ENCODE measurements at regions not wholly inside any gene's neighbourhood (a gene's known extent, or its start where the extent isn't known, plus 50 kb on each side); places are given as distances from the start of the nearest gene placed in this dataset.
A peak's percentile ranks its signal among the peaks of the same experiment; 100 is the strongest.

DNA sequence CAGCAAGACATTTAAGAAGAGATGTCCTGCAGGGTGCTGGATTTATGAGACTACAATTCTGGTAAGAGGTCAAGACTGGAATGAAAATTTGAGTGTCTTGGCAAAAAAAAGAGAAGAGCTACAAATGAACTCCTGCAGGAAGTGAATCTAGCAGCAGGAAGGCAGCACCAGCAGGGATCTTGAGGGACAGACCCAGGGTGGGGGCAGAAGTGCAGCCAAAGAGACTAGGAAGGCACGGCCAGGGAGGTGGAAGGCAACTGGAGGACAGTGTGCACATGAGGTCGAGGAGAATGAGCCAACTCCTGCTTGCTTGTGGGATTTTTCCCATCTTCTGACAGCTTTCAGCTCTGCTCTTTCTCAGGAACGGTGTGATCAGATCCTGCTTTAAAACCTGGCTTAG lies 263.2 kb downstream of the BUD13 start:
- H3K36me3 ChIP-seq (ENCODE audit: insufficient read depth) = no peaks in the 10 kb centered on the region
- no peaks in the 10 kb centered on the region for H3K4me1 ChIP-seq (ENCODE audit: insufficient read depth)
- WGBS = 22% methylated on average over 3 of the region's 3 CpGs
- H3K27ac ChIP-seq (ENCODE audit: low read depth) = no peak overlapping the region
- no peak overlapping the region for H3K4me3 ChIP-seq (ENCODE audit: low read depth, low read length)
- no peak for DNase-seq (ENCODE audit: extremely low spot score)

DNA sequence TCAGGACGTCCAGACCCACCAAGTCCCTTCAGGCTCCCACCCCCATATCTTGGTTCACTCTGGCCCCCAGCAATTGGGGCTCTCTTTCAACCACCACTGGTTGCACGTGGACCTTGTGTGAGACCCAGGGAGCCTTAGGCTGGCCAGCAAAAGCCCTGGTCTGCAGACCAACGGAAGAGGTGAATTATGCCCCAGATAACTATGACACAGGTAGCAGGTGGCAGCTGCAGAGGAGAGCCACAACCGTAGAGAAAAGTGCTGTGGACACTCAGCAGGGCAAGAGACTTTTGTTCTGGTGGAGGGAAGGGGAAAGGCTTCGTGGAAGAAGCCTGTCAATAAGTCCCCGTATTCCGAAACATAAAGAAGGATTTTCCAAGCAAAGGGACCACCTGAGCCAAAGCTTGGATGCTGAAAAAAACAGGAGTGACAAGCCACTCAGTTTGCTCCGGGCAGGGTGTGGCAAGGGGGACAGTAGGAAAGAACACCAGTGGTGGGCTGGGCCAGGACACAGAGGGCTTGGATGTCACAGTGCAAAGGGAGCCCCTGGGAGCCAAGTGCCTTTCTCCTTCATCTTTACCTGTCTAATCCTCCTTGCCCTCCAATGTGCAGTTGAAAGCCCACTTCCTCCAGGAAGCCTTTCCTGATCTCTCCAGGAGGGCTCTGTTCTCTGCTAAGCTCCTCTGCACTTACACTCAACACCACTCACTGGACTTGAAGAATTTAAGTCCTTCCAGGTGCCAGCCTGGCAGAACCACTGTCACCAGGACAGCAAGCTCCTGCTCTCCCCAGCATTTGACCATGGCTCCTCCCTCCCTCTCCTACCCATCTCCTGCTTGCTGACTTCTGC lies 264.7 kb downstream of the BUD13 start:
- no peak for DNase-seq (ENCODE audit: extremely low spot score)
- Histone ChIP-seq H3K27ac (ENCODE audit: low read depth) (no peak overlapping the region), H3K4me3 (ENCODE audit: low read depth, low read length) (no peak overlapping the region), H3K4me1 (ENCODE audit: insufficient read depth) (no peaks in the 10 kb centered on the region), H3K36me3 (ENCODE audit: insufficient read depth) (no peaks in the 10 kb centered on the region)
- 72% methylated on average over 8 of the region's 8 CpGs for WGBS

DNA sequence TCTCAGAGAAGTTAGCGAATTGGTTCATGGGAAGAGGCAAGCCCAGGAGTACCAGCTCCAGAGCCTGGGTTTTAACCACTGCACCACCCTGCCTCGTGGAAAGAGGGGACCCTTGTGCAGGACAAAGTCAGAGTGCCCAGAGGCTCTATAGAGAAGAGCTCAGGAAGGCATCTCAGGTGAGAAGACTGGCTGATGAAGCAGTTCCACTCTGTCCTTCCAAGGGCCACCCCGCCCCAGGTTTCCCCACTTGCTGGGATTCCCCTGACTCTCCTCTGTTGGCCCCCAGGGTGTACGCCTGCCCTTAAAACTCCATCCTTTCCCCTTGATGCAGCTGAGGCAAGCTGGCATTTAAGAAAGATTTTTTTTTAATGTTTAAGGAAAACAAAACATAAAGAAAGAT lies 265.8 kb downstream of the BUD13 start:
- Histone ChIP-seq H3K4me3 (ENCODE audit: low read depth, low read length) (no peak overlapping the region), H3K36me3 (ENCODE audit: insufficient read depth) (no peaks in the 10 kb centered on the region), H3K4me1 (ENCODE audit: insufficient read depth) (no peaks in the 10 kb centered on the region), H3K27ac (ENCODE audit: low read depth) (no peak overlapping the region)
- WGBS = 84% methylated on average over 4 of the region's 4 CpGs
- no peak for DNase-seq (ENCODE audit: extremely low spot score)

DNA sequence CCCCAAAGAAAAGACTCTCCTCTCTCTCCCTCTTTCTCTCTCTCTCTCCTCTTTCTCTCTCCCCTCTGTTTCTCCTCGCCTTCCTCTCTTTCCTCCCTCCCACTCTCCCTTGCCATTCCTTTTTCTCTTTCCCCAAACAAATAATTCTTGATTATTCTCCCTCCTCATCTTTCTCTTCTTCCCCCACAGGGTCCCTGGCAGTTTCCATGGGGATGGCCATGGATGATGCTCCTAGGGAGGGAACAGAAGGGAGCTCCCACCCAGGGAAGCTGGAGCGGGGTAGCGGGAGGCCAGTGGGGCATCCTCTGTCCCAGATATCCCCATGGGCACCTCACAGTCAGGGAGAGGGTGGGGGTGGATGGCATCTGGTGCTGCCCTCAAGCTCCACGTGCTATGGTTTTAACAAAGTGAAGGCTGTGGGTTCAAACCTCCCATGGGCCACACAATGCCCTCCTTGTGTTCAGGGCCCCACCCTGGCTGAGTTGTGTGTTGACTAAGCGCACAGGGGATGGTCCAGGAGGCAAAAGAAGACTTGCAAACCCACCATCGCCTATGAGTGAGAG lies 266.4 kb downstream of the BUD13 start:
- H3K27ac ChIP-seq (ENCODE audit: low read depth) = no peak overlapping the region
- H3K4me1 ChIP-seq (ENCODE audit: insufficient read depth) = no peaks in the 10 kb centered on the region
- 77% methylated on average over 6 of the region's 6 CpGs for WGBS
- no peak for DNase-seq (ENCODE audit: extremely low spot score)
- no peak overlapping the region for H3K4me3 ChIP-seq (ENCODE audit: low read depth, low read length)
- no peaks in the 10 kb centered on the region for H3K36me3 ChIP-seq (ENCODE audit: insufficient read depth)

DNA sequence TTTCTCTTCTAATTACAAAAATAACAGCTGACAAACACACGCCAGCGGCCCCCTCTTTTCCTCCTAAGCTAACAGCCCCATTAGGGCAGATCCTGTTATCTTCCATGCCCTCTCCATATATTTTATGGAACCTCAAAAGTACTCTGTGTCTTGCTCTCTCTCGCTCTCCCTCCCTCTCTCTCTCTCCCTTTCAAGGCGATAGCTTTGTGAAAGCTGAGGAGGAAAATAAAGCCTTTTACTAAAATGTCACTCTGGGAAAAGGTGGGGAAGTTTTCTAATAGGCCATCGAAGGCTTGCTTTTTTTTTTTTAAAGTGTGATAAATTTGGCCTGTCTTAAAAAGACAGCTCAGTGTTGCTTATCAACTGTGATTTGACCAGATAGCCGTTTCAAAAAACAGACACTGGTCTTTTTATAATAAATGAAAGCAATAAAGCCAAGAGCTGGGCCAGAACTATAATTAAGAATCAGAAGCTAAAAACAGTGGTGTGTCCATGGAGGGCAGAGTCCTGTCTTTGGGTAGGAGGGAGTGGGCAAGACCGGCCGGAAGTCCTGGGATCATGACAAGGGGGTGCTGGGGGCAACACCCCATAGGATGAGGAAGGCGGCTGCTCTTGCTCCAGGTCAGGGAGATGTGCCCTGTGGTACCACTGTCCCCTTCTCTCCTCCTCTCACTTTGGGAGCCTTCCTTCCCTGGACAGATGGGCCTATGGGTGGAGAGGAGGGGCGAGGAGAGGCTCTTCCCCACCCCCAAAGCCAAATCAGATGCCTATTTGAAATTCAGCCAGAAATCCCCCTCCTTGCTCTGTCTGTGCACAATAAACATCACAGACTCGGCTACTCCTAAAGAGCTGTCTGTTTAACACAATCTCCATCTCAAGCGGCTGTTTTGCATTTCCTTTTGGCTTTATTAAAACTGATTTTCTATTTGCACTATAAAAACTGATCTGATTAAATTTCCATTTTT lies 267.2 kb downstream of the BUD13 start:
- WGBS = 45% methylated on average over 12 of the region's 12 CpGs
- peak; percentile 47 for DNase-seq (ENCODE audit: extremely low spot score)
- H3K27ac ChIP-seq (ENCODE audit: low read depth) = no peak overlapping the region
- H3K4me3 ChIP-seq (ENCODE audit: low read depth, low read length) = no peak overlapping the region
- H3K36me3 ChIP-seq (ENCODE audit: insufficient read depth) = no peaks in the 10 kb centered on the region
- no peaks in the 10 kb centered on the region for H3K4me1 ChIP-seq (ENCODE audit: insufficient read depth)

DNA sequence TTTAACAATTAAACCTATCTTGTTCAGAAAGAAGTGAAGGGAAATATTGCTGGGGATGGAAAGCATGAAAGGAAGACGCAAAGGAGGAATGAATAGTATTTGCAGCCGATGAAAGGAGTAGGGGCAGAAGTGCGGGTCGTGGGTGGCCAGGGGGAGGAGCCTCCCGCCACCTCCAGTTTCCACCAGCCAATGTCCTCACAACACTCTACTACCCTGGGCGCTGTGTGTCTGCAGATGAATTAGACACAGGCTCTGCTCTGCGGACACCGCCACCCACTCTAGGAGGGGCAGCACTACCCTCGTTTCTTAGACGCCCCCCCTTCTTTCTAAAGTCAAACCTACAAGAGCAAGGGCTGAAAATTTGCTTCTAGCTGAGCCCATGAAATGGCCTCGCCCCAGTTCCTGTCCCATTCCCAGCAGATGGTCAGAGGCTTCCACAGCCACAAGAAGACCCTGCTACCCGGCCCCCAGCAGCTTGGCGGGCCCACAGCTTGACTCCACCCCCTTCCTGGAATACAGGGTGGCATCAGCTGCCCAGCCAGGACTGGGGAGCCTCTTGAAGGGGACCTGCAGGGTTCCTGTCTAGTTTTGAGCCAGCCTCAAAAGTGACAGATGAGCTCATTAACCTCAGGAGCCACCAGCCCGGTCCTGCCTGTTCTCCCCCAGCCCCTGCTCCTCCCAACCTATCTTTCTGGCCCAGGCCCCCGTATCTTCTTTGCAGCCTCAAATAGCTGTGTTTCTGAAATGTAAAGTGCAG lies 268.1 kb downstream of the BUD13 start:
- H3K4me3 ChIP-seq (ENCODE audit: low read depth, low read length) = no peak overlapping the region
- no peaks in the 10 kb centered on the region for H3K36me3 ChIP-seq (ENCODE audit: insufficient read depth)
- no peak overlapping the region for H3K27ac ChIP-seq (ENCODE audit: low read depth)
- H3K4me1 ChIP-seq (ENCODE audit: insufficient read depth) = no peaks in the 10 kb centered on the region
- 62% methylated on average over 15 of the region's 15 CpGs for WGBS
- no peak for DNase-seq (ENCODE audit: extremely low spot score)

DNA sequence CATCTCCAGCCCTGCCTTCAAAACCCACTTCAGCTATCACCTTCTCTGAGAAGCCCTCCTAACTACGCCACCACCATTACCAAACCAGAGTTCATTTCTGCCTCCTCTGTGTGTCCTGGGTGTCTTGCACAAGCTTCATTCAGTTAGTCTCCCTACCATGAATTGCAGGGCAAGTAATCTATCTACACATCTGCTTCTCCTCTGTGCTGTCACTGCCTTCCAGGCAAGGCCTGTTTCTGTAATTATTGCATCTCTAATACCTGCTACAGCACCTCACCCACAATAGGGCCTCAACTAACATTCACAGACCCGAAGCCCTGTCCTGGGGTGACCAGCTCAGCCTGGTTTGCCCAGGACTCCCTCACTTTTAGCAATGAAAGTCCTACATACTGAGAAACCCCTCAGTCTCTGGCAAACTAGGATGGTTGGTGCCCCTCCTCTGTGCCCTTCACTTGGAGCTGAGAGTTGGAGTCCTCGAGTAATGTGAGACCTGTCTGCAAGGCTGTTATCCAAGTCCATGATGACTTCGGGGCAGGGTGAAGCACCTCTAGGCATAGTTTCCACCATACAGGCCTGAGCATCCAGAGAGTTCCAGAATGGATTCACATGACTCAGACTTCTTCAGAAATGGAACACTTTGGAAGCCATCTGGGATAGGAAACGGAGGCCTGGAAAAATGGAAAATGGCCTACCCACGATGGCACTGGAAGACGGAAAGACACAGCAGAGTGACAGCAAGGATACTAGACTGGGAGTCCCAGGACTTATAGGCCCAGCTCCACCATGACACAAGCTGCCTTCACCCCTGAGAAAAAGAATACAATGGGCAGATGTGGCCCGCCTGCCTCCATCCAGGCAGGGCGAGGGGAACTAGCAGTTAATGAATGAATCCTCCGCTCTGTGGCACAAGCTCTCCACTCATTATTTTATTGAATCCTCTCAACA lies 269.3 kb downstream of the BUD13 start:
- no peaks in the 10 kb centered on the region for H3K4me1 ChIP-seq (ENCODE audit: insufficient read depth)
- H3K4me3 ChIP-seq (ENCODE audit: low read depth, low read length) = no peak overlapping the region
- no peak for DNase-seq (ENCODE audit: extremely low spot score)
- H3K36me3 ChIP-seq (ENCODE audit: insufficient read depth) = no peaks in the 10 kb centered on the region
- H3K27ac ChIP-seq (ENCODE audit: low read depth) = no peak overlapping the region
- WGBS = 91% methylated on average over 10 of the region's 10 CpGs

DNA sequence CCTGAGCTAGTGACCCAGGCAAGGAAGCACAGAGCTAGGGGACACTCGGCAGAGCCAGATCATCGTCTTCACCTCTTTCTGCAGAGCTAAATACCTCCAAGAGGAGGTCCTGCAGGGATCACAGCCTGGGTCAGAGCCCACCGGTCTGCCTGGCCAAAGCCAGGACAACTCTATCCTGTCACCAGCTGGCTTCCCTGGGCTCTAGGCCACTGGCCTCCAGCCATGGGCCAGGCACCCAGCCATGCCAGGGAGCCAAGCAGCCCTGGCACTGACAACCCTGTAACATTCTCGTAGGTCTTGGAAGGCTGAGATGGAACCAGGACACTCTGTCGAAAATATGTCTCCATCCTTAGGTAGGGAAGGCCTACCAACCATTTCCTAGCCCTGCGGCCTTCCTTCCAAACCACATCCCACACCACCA lies 270.1 kb downstream of the BUD13 start:
- Histone ChIP-seq H3K4me1 (ENCODE audit: insufficient read depth) (no peaks in the 10 kb centered on the region), H3K4me3 (ENCODE audit: low read depth, low read length) (no peak overlapping the region), H3K36me3 (ENCODE audit: insufficient read depth) (no peaks in the 10 kb centered on the region), H3K27ac (ENCODE audit: low read depth) (no peak overlapping the region)
- no peak for DNase-seq (ENCODE audit: extremely low spot score)
- WGBS = 86% methylated on average over 6 of the region's 6 CpGs

DNA sequence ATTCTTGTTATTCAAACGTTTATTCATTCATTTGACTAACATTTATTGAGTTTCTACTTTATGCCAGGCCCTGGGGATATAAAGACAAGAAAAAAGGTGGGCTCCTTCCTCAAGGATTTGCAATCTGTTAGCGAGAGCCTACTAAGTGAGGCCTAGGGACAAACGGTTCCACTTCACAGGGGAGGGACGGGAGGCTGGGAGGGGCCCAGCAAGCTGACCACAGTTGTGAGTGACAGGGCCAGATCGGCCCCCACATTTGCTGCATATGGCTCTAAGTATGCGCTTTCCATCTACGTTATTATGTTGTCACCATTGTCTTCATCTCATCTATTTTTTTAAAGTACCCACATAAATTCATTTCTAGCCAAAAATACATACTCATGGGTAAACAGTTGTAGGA lies 271.1 kb downstream of the BUD13 start:
- 47% methylated on average over 7 of the region's 7 CpGs for WGBS
- H3K36me3 ChIP-seq (ENCODE audit: insufficient read depth) = no peaks in the 10 kb centered on the region
- DNase-seq (ENCODE audit: extremely low spot score) = no peak
- no peak overlapping the region for H3K4me3 ChIP-seq (ENCODE audit: low read depth, low read length)
- no peaks in the 10 kb centered on the region for H3K4me1 ChIP-seq (ENCODE audit: insufficient read depth)
- H3K27ac ChIP-seq (ENCODE audit: low read depth) = no peak overlapping the region

DNA sequence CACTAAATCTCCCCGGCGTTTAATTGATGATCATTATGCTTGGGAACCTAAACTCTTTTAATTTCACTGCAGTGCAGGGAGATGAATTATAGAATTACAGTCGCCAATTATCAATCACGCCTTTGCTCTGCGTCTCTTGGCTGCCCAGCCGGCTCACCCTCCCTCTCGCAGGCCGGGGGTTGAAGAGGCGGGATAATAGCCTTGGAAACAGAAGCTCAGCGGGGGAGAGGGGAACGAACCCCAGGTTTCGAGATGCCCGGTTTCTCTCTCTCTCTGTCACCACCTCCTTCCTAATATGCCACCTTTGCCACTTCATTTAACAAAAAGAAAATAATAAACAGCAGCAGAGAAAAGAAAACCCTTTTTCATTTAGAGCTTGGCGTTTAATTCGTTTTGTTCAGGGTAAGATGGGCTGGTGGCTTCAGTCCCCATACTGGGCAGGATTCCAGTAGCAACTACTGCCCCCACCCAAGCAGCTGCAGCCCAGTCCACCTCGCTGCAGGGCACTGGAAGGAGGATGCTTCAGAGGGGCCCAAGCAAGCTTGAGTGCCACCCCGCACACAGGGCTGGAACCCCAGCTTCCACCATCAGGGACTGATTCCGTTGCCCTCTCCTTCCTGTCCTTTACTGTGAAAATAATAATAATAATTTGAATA lies 271.7 kb downstream of the BUD13 start:
- no peaks in the 10 kb centered on the region for H3K36me3 ChIP-seq (ENCODE audit: insufficient read depth)
- no peak overlapping the region for H3K27ac ChIP-seq (ENCODE audit: low read depth)
- WGBS = 14% methylated on average over 18 of the region's 18 CpGs
- DNase-seq (ENCODE audit: extremely low spot score) = peak; percentile 20
- H3K4me3 ChIP-seq (ENCODE audit: low read depth, low read length) = no peak overlapping the region
- no peaks in the 10 kb centered on the region for H3K4me1 ChIP-seq (ENCODE audit: insufficient read depth)

DNA sequence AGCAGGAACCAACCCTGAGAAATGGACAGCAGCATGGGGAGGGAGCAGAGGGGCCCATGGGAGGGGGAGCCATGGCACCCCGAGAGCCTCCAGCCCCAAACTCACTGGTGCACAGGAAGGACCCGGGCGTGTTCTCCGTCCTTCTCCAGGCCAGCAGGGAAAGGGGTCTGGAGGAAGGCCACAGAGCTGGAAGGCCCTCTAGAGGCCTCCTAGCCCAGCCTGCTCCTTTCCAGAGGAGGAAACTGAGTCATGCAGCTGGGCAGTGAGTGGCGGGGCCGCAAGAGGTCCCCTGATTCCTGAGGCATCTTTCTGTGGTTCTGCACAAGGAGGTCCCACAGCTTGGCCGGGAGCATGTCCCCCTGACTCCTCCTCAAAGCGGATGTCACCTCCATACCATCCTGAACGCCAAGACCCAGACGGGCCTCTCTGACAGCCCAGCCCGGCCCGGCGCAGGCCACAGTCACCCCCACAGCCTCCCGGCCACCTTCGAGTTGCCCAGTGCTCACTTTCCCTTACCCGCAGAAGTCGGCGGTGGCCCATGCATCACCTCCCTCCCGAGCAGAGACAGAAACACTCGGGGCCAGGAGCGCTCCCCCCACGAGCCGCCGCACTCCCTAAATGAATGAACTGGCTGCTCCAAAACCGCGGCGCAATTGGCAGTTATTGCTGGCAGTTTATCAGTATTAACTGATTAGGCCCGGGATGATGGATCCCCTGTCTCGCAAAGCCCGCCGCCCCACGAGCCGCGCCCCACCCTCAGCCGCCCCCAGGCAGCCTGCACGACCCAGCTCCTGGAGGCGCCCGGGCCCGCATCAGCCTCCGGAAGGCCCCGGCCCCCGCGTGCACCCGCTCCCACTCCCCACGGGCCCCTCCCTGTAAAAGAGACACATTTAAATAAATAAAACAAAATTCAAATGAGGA lies 272.5 kb downstream of the BUD13 start:
- 26% methylated on average over 45 of the region's 45 CpGs for WGBS
- no peaks in the 10 kb centered on the region for H3K4me1 ChIP-seq (ENCODE audit: insufficient read depth)
- no peak for DNase-seq (ENCODE audit: extremely low spot score)
- no peak overlapping the region for H3K4me3 ChIP-seq (ENCODE audit: low read depth, low read length)
- no peaks in the 10 kb centered on the region for H3K36me3 ChIP-seq (ENCODE audit: insufficient read depth)
- H3K27ac ChIP-seq (ENCODE audit: low read depth) = no peak overlapping the region
